Smooth muscle cell (in vitro differentiated cells): ENCODE measurements at regions not wholly inside any gene's neighbourhood (a gene's known extent, or its start where the extent isn't known, plus 50 kb on each side); places are given as distances from the start of the nearest gene placed in this dataset.

Source experiments
- DNase-seq: peaks from one replicate; lab custom pipeline; 2025; ENCODE audit not compliant: unreplicated experiment; lab: John Stamatoyannopoulos, UW
- H2AFZ ChIP-seq: fragments of 200-600 bp; sonication (generic); 2 replicates; pipeline ENCODE4 v1.6.0; 2016; ENCODE audit warnings: antibody characterized with exemption, low read depth, mild to moderate bottlenecking
- H3F3A ChIP-seq: fragments of 200-600 bp; sonication (generic); 2 replicates; pipeline ENCODE4 v1.6.0; 2017; ENCODE audit warnings: antibody characterized with exemption, low read depth
- H3K27ac ChIP-seq: fragments of 200-600 bp; sonication (generic); 2 replicates; pipeline ENCODE4 v1.5.1; 2016; ENCODE audit warnings: low read depth, mild to moderate bottlenecking
- H3K27me3 ChIP-seq: fragments of 200-600 bp; sonication (generic); 2 replicates; pipeline ENCODE4 v1.6.1; 2016; ENCODE audit warnings: low read depth, mild to moderate bottlenecking
- H3K36me3 ChIP-seq: fragments of 200-600 bp; sonication (generic); 2 replicates; pipeline ENCODE4 v1.5.1; 2016; ENCODE audit warnings: low read depth
- H3K4me1 ChIP-seq: fragments of 200-600 bp; sonication (generic); 2 replicates; pipeline ENCODE4 v1.5.1; 2016; ENCODE audit warnings: low read depth
- H3K4me2 ChIP-seq: fragments of 200-600 bp; sonication (generic); 2 replicates; pipeline ENCODE4 v1.6.0; 2016; ENCODE audit warnings: mild to moderate bottlenecking
- H3K4me3 ChIP-seq: fragments of 200-600 bp; sonication (generic); 2 replicates; pipeline ENCODE4 v1.5.1; 2016; ENCODE audit warnings: mild to moderate bottlenecking
- H3K79me2 ChIP-seq: fragments of 200-600 bp; sonication (generic); 2 replicates; pipeline ENCODE4 v1.6.0; 2016; ENCODE audit warnings: low read depth, mild to moderate bottlenecking
- H3K9ac ChIP-seq: fragments of 200-600 bp; sonication (generic); 2 replicates; pipeline ENCODE4 v1.6.0; 2016; ENCODE audit warnings: low read depth
- H3K9me3 ChIP-seq: fragments of 200-600 bp; sonication (generic); replicated peaks from 2 replicates; pipeline ENCODE4 v1.5.1; 2016; ENCODE audit warnings: low read depth
- H4K20me1 ChIP-seq: fragments of 200-600 bp; sonication (generic); 2 replicates; pipeline ENCODE4 v1.6.0; 2016; ENCODE audit warnings: low read depth
- WGBS: methylation state at CpG from one replicate; pipeline ENCODE4 v1.1.7; 2016; ENCODE audit warnings: low lambda C conversion rate; 5-methylcytosine and 5-hydroxymethylcytosine counted together
- TF ChIP-seq, protein P1 (sequence below): fragments of 200-600 bp; sonication (generic); IDR thresholded peaks from 2 replicates; pipeline ENCODE4 v1.5.1; 2017; ENCODE audit warnings: borderline replicate concordance, mild to moderate bottlenecking, antibody characterized with exemption; ENCODE audit not compliant: insufficient read depth, poor library complexity, severe bottlenecking

DNA sequence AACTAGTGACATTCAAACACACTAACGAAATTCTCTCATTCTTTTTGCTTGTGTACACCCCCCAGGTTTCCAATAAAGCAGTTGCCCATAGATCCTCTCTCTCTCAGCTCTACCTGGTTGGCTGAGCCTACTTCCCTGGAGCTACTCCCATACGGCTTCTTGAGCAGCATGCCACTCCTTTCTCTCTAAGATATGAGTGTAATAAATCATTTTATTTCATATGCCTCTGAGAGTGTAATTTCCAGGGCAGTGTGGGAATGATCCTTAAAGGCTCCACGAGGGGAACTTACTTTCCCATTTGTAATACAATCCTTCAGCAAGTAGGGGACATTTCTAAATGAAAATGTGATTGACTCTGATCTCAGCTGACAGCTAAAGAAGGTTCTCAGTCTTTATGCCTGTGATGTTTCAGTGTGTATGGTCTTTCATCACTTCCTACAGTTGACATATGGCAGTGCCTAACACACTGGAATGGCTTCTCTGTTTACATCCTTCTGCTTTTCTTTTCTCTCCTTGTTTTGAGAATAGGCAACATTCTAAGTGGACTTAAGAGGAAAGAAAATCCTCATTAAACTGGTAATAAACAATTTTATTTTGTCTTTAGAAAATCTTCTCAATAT lies 1194.3 kb upstream of the CDH8 start:
- Histone ChIP-seq H3K27me3 (no peaks in the 10 kb centered on the region), H3F3A (no peaks in the 10 kb centered on the region), H3K9ac (no peak overlapping the region), H3K9me3 (no peaks in the 10 kb centered on the region), H3K4me2 (no peak overlapping the region), H3K27ac (no peak overlapping the region), H3K4me1 (no peaks in the 10 kb centered on the region), H3K4me3 (no peak overlapping the region), H3K36me3 (no peaks in the 10 kb centered on the region), H4K20me1 (no peaks in the 10 kb centered on the region), H3K79me2 (no peaks in the 10 kb centered on the region), H2AFZ (no peak overlapping the region)
- WGBS: 61% methylated on average over 3 of the region's 3 CpGs
- no peak for DNase-seq
- TF ChIP-seq, protein P1, sequence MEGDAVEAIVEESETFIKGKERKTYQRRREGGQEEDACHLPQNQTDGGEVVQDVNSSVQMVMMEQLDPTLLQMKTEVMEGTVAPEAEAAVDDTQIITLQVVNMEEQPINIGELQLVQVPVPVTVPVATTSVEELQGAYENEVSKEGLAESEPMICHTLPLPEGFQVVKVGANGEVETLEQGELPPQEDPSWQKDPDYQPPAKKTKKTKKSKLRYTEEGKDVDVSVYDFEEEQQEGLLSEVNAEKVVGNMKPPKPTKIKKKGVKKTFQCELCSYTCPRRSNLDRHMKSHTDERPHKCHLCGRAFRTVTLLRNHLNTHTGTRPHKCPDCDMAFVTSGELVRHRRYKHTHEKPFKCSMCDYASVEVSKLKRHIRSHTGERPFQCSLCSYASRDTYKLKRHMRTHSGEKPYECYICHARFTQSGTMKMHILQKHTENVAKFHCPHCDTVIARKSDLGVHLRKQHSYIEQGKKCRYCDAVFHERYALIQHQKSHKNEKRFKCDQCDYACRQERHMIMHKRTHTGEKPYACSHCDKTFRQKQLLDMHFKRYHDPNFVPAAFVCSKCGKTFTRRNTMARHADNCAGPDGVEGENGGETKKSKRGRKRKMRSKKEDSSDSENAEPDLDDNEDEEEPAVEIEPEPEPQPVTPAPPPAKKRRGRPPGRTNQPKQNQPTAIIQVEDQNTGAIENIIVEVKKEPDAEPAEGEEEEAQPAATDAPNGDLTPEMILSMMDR: no peak

DNA sequence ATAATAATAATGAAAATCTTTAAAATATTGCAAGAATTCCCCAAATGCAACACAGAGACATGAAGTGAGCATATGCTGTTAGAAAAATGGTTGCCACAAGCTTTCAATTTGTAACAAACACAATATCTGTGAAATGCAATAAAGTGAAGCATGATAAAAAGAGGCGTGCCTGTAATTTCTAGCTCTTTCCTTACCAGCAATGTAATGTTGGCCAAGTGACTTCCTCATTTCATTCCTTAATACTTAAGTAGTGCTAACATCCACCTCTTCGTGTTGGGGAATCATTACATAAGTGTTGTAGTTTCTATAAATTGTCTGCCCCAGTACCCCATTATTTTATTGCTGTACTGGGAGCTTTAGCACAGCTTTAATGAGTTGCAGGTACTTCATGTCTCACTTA lies 1192.0 kb upstream of the CDH8 start:
- Histone ChIP-seq H2AFZ (no peak overlapping the region), H3K9ac (no peak overlapping the region), H3K27ac (no peak overlapping the region), H3F3A (no peaks in the 10 kb centered on the region), H3K27me3 (no peaks in the 10 kb centered on the region), H3K4me3 (no peak overlapping the region), H4K20me1 (no peaks in the 10 kb centered on the region), H3K9me3 (no peaks in the 10 kb centered on the region), H3K4me2 (no peak overlapping the region), H3K79me2 (no peaks in the 10 kb centered on the region), H3K36me3 (no peaks in the 10 kb centered on the region), H3K4me1 (no peaks in the 10 kb centered on the region)
- DNase-seq: no peak
- WGBS: 85% methylated on average over 2 of the region's 2 CpGs
- TF ChIP-seq, protein P1: no peak

DNA sequence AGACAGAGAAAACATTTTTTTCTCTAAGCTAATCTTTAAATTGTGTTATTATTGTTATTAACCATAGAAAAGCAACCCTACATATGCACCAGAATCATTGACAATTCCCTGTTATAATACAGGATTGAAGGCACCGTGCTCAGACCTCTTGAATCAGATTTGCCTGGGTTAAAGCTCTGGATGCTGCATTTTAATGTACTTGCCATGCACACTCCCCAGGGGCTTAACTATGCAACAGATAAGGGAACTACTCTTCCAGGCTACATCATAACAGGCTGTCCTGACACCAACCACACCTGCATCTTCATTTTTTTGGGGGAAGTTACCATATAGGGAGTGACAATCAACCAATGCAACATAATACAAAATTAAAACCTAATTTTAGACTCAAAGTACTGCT lies 1187.6 kb upstream of the CDH8 start:
- Histone ChIP-seq H3K9me3 (no peaks in the 10 kb centered on the region), H3K79me2 (no peaks in the 10 kb centered on the region), H3K4me3 (no peak overlapping the region), H4K20me1 (no peaks in the 10 kb centered on the region), H3K9ac (no peak overlapping the region), H3K36me3 (no peaks in the 10 kb centered on the region), H3K27ac (no peak overlapping the region), H3K27me3 (no peaks in the 10 kb centered on the region), H3K4me2 (no peak overlapping the region), H2AFZ (no peak overlapping the region), H3K4me1 (no peaks in the 10 kb centered on the region), H3F3A (no peaks in the 10 kb centered on the region)
- DNase-seq: no peak
- TF ChIP-seq, protein P1: no peak
- 81% methylated on average over 1 of the region's 1 CpG for WGBS
